ENCODE measurements at regions not wholly inside any gene's neighbourhood (a gene's known extent, or its start where the extent isn't known, plus 50 kb on each side); places are given as distances from the start of the nearest gene placed in this dataset.
"Not testable (repeated sequence)": the region's sequence is repeated elsewhere in the genome, so short reads cannot be mapped to it uniquely, and the experiment has no call there.

GRCh38 chrX:140132937-140133336 is 167.6 kb upstream of the CXorf66 start:
- no peak overlapping the region for H3K27ac Mint-ChIP-seq (ENCODE audit: unreplicated experiment)

GRCh38 chrX:140123446-140123845 is 158.1 kb upstream of the CXorf66 start:
- Mint-ChIP-seq H3K4me1 (ENCODE audit: low read depth, unreplicated experiment) (no peaks in the 10 kb centered on the region), H3K36me3 (ENCODE audit: unreplicated experiment) (no peaks in the 10 kb centered on the region), H3K9me3 (ENCODE audit: unreplicated experiment) (peaks cover 1% of the 10 kb centered on the region), H3K27ac (ENCODE audit: unreplicated experiment) (no peak overlapping the region), H3K4me3 (ENCODE audit: unreplicated experiment) (no peak overlapping the region), H3K27me3 (ENCODE audit: unreplicated experiment) (peaks cover 2% of the 10 kb centered on the region)
- no peak for TF ChIP-seq CTCF (IDR thresholded peaks at IDR 0.05; ENCODE audit: partially characterized antibody, unreplicated experiment)
- peak; percentile 13 for DNase-seq

More at GRCh38 chrX:140132937-140133336, 167.6 kb upstream of the CXorf66 start:
- Mint-ChIP-seq H3K27me3 (ENCODE audit: unreplicated experiment) (no peaks in the 10 kb centered on the region), H3K36me3 (ENCODE audit: unreplicated experiment) (no peaks in the 10 kb centered on the region), H3K4me3 (ENCODE audit: unreplicated experiment) (no peak overlapping the region), H3K4me1 (ENCODE audit: low read depth, unreplicated experiment) (no peaks in the 10 kb centered on the region), H3K9me3 (ENCODE audit: unreplicated experiment) (no peaks in the 10 kb centered on the region)
- DNase-seq, result no peak
- TF ChIP-seq CTCF (IDR thresholded peaks at IDR 0.05; ENCODE audit: partially characterized antibody, unreplicated experiment), result no peak

- H3K4me1 Mint-ChIP-seq (ENCODE audit: low read depth, unreplicated experiment); DNase-seq; H3K27ac Mint-ChIP-seq (ENCODE audit: unreplicated experiment); H3K9me3 Mint-ChIP-seq (ENCODE audit: unreplicated experiment); H3K4me3 Mint-ChIP-seq (ENCODE audit: unreplicated experiment); H3K27me3 Mint-ChIP-seq (ENCODE audit: unreplicated experiment); H3K36me3 Mint-ChIP-seq (ENCODE audit: unreplicated experiment): not testable (repeated sequence)
Measured at GRCh38 chrX:140114059-140114458, 148.7 kb upstream of the CXorf66 start.

GRCh38 chrX:140110081-140110650 is 144.8 kb upstream of the CXorf66 start:
- no peak overlapping the region for H3K27ac Mint-ChIP-seq (ENCODE audit: unreplicated experiment)
- no peaks in the 10 kb centered on the region for H3K36me3 Mint-ChIP-seq (ENCODE audit: unreplicated experiment)
- no peak for TF ChIP-seq CTCF (IDR thresholded peaks at IDR 0.05; ENCODE audit: partially characterized antibody, unreplicated experiment)
- no peak overlapping the region for H3K4me3 Mint-ChIP-seq (ENCODE audit: unreplicated experiment)
- DNase-seq, result no peak
- H3K9me3 Mint-ChIP-seq (ENCODE audit: unreplicated experiment), result no peaks in the 10 kb centered on the region
- no peaks in the 10 kb centered on the region for H3K27me3 Mint-ChIP-seq (ENCODE audit: unreplicated experiment)
- H3K4me1 Mint-ChIP-seq (ENCODE audit: low read depth, unreplicated experiment), result peaks cover 2% of the 10 kb centered on the region

GRCh38 chrX:140104760-140105159 is 139.4 kb upstream of the CXorf66 start:
- Mint-ChIP-seq H3K27me3 (ENCODE audit: unreplicated experiment) (no peaks in the 10 kb centered on the region), H3K4me1 (ENCODE audit: low read depth, unreplicated experiment) (peaks cover 2% of the 10 kb centered on the region), H3K9me3 (ENCODE audit: unreplicated experiment) (no peaks in the 10 kb centered on the region), H3K4me3 (ENCODE audit: unreplicated experiment) (no peak overlapping the region), H3K27ac (ENCODE audit: unreplicated experiment) (no peak overlapping the region), H3K36me3 (ENCODE audit: unreplicated experiment) (no peaks in the 10 kb centered on the region)
- TF ChIP-seq CTCF (IDR thresholded peaks at IDR 0.05; ENCODE audit: partially characterized antibody, unreplicated experiment), result no peak
- DNase-seq, result no peak

Data from glutamatergic neuron (in vitro differentiated cells).